ENCODE measurements at regions not wholly inside any gene's neighbourhood (a gene's known extent, or its start where the extent isn't known, plus 50 kb on each side); places are given as distances from the start of the nearest gene placed in this dataset.

GRCh38 chr3:157919319-157919887, 186.8 kb downstream of the SHOX2 start:
- no peak for TF ChIP-seq CTCF (IDR thresholded peaks at IDR 0.05)
- H3K4me1 ChIP-seq = no peaks in the 10 kb centered on the region
- intact Hi-C loops (cut with DNase I) = no loop called here
- H3K27ac ChIP-seq = no peak overlapping the region
- no peaks in the 10 kb centered on the region for H3K9me3 ChIP-seq
- 71 to 85% (median 73%) methylated on average over 2 of the region's 2 CpGs for WGBS, 3 donors
- DNase-seq (no peak), ATAC-seq (no peak)
- H3K4me3 ChIP-seq = no peak overlapping the region
- H3K36me3 ChIP-seq (ENCODE audit: insufficient read depth in 1 of 2, low read depth in 1 of 2) = no peaks in the 10 kb centered on the region
- H3K27me3 ChIP-seq (ENCODE audit: insufficient read depth in 3 of 3, low read length in 2 of 3) = no peaks in the 10 kb centered on the region

GRCh38 chr3:157918402-157918801, 187.8 kb downstream of the SHOX2 start:
- intact Hi-C loops (cut with DNase I) = no loop called here
- Histone ChIP-seq H3K4me1 (no peaks in the 10 kb centered on the region), H3K27me3 (ENCODE audit: insufficient read depth in 3 of 3, low read length in 2 of 3) (no peaks in the 10 kb centered on the region), H3K27ac (no peak overlapping the region), H3K9me3 (no peaks in the 10 kb centered on the region), H3K36me3 (ENCODE audit: insufficient read depth in 1 of 2, low read depth in 1 of 2) (no peaks in the 10 kb centered on the region), H3K4me3 (no peak overlapping the region)
- ATAC-seq (no peak), DNase-seq (no peak)
- 60 to 73% (median 64%) methylated on average over 3 of the region's 3 CpGs for WGBS, 3 donors
- no peak for TF ChIP-seq CTCF (IDR thresholded peaks at IDR 0.05)

- Histone ChIP-seq H3K9me3 (no peaks in the 10 kb centered on the region), H3K4me3 (no peak overlapping the region), H3K36me3 (ENCODE audit: insufficient read depth in 1 of 2, low read depth in 1 of 2) (no peaks in the 10 kb centered on the region), H3K27me3 (ENCODE audit: insufficient read depth in 3 of 3, low read length in 2 of 3) (peaks cover 0 to 3% (median 0%) of the 10 kb centered on the region in 3 donors), H3K27ac (no peak overlapping the region), H3K4me1 (no peaks in the 10 kb centered on the region)
- ATAC-seq (no peak), DNase-seq (no peak)
- 70 to 77% (median 73%) methylated on average over 3 of the region's 3 CpGs for WGBS, 3 donors
- intact Hi-C loops (cut with DNase I) = no loop called here
- TF ChIP-seq CTCF (IDR thresholded peaks at IDR 0.05) = no peak
These were observed 189.5 kb downstream of the SHOX2 start for GRCh38 chr3:157916672-157917071.

- no peak overlapping the region for H3K27ac ChIP-seq
- no peak for TF ChIP-seq CTCF (IDR thresholded peaks at IDR 0.05)
- DNase-seq (no peak), ATAC-seq (no peak)
- H3K36me3 ChIP-seq (ENCODE audit: insufficient read depth in 1 of 2, low read depth in 1 of 2) = no peaks in the 10 kb centered on the region
- intact Hi-C loops (cut with DNase I) = loop anchor here in 1 of 2 donors (5.0 kb wide), 1 partner anchor 293 kb away; no protein-coding TSS in a partner anchor
- no peak overlapping the region for H3K4me3 ChIP-seq
- H3K27me3 ChIP-seq (ENCODE audit: insufficient read depth in 3 of 3, low read length in 2 of 3) = peaks cover 0 to 3% (median 0%) of the 10 kb centered on the region in 3 donors
- no peaks in the 10 kb centered on the region for H3K9me3 ChIP-seq
- no peaks in the 10 kb centered on the region for H3K4me1 ChIP-seq
These were observed 191.3 kb downstream of the SHOX2 start for GRCh38 chr3:157914882-157915281.

- intact Hi-C loops (cut with DNase I) = loop anchor here in 1 of 2 donors (5.0 kb wide), 1 partner anchor 291 kb away; no protein-coding TSS in a partner anchor
- Histone ChIP-seq H3K4me1 (no peaks in the 10 kb centered on the region), H3K4me3 (no peak overlapping the region), H3K9me3 (no peaks in the 10 kb centered on the region), H3K27ac (no peak overlapping the region), H3K27me3 (ENCODE audit: insufficient read depth in 3 of 3, low read length in 2 of 3) (peaks cover 0 to 3% (median 0%) of the 10 kb centered on the region in 3 donors), H3K36me3 (ENCODE audit: insufficient read depth in 1 of 2, low read depth in 1 of 2) (no peaks in the 10 kb centered on the region)
- no peak for DNase-seq
- TF ChIP-seq CTCF (IDR thresholded peaks at IDR 0.05) = no peak
- ATAC-seq = no peak
- 5 to 25% (median 17%) methylated on average over 1 of the region's 1 CpG for WGBS, 3 donors
These were observed 192.5 kb downstream of the SHOX2 start for GRCh38 chr3:157913741-157914150.

Measured in psoas muscle (tissue), 7 donors.